ENCODE measurements at regions not wholly inside any gene's neighbourhood (a gene's known extent, or its start where the extent isn't known, plus 50 kb on each side); places are given as distances from the start of the nearest gene placed in this dataset.
"Not testable (repeated sequence)": the region's sequence is repeated elsewhere in the genome, so short reads cannot be mapped to it uniquely, and the experiment has no call there.

DNA sequence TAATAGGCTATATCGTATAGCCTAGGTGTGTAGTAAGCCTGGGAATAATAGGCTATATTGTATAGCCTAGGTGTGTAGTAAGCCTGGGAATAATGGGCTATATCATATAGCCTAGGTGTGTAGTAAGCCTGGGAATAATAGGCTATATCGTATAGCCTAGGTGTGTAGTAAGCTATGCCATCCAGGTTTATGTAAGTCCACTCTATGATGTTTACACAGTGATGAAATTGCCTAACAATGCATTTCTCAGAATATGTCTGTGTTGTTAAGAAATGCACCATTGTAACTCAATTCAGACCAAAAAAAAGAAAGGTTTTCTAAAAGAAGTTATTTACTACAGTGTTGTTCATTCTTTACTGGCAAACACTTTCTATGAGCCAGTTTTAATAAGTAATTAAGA, 1387.2 kb downstream of the STIM2 start:
- DNase-seq: no peak

DNA sequence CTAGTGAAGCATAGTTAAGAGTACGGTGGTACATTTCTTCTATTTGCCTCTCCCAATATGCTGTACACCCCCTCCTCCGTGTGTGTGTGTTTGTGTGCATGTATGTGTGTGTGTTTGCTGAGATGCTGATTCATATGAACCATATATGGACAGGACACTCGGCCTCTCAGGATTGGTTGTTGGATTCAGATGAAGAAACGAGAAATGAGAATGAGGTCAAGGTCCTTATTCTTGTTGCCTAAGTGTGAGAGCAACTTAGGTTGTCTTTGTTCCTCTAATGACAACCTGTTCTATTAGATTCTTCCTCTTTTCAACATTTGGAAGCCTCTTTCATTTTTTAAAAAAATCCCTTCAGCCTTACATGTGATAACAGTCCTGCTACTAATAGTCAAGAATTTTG, 1387.6 kb downstream of the STIM2 start:
- DNase-seq: no peak

DNA sequence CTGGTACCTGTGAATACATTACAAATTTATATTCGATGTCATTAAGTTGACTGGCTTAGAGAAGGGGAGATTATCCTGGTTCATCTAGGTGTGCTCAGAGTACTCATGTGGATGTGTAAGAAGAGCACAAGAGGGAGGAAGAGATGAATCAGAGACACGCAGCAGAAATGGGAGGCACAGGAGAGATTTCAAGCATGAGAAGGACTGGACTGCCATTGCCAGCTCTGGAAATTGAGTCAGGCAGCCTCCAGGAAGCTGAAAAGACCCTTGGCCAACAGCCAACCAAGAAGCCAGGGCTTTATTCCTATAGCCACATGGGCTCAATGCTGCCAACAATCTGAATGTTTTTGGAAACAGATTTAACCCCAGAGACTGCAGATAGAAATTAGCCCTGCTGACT, 1390.0 kb downstream of the STIM2 start:
- DNase-seq: no peak

- DNase-seq: no peak
Measured at GRCh38 chr4:28251831-28252230, 1391.2 kb downstream of the STIM2 start.

- no peak for DNase-seq
Measured at GRCh38 chr4:28254003-28254402, 1393.4 kb downstream of the STIM2 start.

DNA sequence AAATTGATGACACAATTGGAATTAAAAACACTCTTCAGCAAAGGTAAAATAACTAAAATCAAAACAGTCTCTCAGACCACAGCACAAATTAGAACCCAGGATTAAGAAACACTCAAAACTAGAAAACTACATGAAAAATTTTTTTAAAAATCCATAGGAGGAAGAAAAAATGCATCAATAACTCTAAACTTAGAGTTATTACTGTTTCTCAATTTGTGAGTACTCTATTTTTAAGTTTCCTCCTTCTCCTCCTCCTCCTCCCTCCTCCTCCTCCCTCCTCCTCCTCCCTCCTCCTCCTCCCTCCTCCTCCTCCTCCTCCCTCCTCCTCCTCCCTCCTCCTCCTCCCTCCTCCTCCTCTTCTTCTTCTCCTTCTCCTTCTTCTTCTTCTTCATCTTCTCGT, 1395.7 kb downstream of the STIM2 start:
- no peak for DNase-seq

DNA sequence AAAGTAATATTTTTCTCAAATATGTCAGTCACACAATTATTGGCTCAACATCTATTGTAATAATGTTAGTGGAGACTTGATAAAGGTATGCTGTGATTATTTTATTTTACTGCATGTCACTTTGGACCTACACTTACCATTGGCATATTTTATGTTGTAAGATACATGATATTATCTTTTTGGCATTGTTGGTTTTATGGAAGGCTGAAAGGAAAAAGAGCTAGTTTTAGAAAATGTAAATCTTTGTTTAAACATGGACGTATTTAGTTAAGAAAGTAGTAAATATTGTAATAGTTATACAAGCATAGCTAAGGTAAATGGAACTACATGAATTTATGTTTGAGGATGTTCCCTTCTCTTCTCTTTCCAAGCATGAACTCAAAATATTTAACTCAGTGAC, 1399.3 kb downstream of the STIM2 start:
- no peak for DNase-seq

GRCh38 chr4:28267166-28267565, 1406.5 kb downstream of the STIM2 start:
- DNase-seq: no peak

DNA sequence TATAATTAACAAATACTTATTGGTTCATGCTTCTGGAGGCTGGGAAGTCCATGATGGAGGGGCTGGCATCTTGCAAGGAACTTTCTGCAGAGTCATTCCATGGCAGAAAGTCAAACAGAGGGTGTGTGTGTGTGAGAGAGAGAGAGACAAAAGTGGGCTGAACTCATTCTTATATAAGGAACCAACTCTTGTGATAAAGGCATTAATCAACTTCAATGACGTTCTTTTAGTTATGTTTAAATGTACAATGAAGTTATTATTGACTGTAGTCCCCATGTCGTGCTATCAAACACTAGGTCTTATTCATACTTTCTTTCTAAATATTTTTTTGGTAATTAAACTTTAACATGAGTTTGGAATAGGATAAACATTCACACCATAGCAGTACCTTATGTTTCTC, 1408.8 kb downstream of the STIM2 start:
- no peak for DNase-seq

DNA sequence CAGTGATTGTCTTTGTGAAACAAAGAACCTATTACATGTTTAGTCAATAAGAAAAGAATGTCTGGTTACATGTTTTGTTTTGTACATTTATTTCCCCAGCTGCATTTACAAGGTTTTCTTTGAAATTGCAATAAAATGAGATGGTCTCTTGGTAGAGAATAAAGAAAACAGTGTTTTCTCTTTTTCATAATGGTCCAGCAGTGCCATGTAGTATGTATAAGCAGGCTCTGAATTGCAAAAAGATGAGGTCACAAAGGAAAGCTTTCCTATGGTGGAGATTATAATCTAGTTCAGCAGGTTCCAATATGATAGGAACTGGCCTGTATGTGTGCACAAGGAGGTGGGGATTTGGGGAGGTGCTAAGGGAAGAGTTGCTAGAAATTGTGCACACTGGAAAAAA, 1417.3 kb downstream of the STIM2 start:
- DNase-seq: no peak

DNA sequence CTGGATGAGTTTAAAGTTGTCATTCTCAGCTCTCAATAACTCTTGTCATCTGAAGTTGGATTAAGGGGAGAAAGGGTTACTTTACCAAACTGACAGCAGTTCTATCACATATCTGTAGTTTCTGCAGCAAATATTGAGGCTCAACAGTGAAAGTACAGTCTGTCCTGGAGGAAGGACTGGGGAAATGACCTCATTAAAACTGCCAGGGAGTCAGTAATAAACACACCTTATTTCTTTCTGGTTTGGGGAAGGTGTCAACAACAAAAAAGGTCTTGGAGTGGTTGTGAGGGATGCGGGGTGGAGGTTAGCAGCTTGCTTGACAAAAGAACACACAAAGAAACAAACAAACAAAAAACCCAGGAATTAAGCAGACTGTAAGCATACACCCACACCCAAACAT, 1418.0 kb downstream of the STIM2 start:
- DNase-seq: no peak

GRCh38 chr4:28279249-28279648, 1418.6 kb downstream of the STIM2 start:
- no peak for DNase-seq

DNA sequence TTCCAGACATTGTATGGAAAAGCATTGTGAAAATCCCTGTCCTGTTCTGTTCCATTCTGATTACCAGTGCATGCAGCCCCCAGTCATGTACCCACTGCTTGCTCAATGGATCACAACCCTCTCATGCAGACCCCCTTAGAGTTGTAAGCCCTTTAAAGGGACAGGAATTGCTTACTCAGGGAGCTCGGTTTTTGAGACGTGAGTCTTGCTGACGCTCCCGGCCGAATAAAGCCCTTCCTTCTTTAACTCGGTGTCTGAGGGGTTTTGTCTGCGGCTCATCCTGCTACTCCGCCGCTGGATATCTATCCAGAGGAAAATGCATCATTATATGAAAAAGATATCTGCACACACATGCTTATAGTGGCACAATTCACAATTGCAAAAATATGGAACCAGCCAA, 1425.6 kb downstream of the STIM2 start:
- DNase-seq: not testable (repeated sequence)

DNA sequence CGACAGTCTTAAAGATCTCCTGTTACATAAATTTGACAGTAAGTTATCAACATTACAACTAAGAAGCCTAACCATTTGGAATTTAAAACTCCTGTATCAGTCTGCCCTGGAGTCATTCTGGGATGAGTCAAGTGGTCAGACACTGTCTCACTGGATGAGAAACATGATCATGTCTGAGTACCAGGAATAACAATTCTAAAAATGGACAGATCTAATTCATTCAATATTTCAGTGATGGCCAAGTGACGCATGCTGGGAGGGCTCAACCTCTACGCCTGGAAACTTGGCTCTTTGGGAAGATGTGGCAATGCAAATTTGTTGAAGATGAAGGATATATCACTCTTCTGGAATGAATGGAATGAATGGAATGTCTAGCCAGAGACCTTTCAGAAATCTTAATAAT, 1427.2 kb downstream of the STIM2 start:
- DNase-seq: no peak

DNA sequence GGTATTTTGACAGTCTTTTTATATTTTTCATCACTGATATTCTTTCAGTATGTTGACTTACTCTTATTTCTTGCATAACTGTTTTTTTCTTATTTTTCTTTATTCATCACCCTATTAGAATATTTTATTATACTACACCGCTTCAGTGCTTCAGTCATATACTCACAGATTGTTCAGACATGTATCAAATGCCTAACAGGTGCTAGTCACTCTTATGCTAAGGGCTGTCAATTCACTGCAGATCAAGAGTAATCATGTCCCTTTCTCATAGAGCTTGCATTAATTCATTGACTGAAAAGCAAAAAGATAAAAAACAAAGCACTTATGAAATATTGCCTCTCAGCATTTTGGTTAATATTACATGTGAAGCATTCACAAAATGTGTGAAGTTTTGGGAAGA, 1435.6 kb downstream of the STIM2 start:
- no peak for DNase-seq

DNA sequence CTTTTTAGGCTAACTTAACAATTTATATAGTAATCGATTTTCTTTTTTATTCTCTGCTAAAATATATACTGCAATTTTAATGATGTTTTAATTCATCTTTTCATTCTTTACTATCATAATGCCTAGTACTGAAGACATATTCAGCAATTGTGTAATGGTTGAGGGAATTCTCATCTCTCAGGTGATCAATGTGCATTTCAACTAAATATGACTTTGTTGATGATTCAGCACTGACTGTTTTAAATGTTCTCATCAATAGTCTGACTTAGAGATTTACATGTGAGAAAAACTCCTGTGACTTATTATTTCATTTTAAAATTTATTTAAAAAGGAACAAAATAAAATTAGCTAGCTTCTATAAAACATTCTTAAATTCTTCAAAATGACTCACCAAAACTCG, 1450.3 kb downstream of the STIM2 start:
- no peak for DNase-seq

- DNase-seq: not testable (repeated sequence)
Measured at GRCh38 chr4:28312497-28312896, 1451.9 kb downstream of the STIM2 start.

GRCh38 chr4:28313729-28314713, 1453.4 kb downstream of the STIM2 start:
- DNase-seq: no peak

DNA sequence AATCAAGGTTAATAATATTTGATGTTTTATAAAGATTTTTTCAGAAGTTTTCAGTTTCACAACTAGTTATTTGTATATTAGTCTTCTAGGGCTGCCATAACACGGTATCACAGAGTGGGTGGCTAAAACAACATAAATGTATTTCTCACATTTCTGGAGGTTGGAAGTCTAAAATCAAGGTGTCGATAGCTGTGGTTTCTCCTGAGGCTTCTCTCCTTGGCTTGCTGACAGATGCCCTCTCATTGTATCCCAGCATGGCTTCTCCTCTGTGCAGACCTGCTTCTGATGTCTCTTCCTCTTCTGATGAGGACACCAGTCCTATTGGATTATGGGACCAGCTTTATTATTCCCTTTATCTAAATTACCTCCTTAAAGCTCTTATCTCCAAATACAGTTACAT, 1456.6 kb downstream of the STIM2 start:
- no peak for DNase-seq

DNA sequence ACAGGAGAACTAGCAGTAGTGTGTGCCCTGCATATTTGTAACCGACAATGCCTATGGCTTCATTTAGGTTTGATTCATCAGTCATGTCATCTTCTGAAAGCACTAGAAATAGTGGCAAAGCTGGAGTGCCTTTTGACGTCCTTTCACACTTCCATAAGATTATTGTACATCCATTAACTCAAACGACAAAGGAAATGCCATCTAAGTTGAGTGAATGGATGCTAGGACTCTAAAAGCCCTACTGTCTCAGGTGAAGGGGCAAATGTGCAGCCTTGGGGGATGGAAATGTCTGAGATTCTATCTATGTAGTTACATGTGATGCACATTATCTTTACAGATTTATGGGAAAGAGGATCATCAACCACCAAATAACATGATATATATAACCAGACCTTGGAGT, 1473.6 kb downstream of the STIM2 start:
- DNase-seq: no peak

DNA sequence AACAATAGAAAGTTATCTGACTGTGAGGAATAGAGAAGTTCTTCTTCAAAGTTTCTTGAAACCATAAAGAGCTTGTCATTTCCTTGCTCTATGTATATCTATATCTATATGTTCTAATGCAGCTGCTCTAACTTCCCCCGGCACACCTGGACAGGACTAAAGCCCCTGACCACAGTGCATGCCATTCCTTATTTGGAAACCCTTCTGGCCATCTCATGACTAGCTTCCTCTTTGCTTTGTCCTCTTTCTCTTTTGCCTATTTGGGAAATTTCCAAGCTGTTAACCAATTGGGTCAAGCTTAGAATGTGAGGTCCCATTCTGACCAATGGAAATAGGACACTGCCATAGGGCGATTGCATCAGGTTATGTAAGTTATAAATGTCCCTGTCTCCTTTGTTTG, 1481.1 kb downstream of the STIM2 start:
- DNase-seq: no peak

GRCh38 chr4:28350485-28350884, 1489.8 kb downstream of the STIM2 start:
- DNase-seq: no peak

DNA sequence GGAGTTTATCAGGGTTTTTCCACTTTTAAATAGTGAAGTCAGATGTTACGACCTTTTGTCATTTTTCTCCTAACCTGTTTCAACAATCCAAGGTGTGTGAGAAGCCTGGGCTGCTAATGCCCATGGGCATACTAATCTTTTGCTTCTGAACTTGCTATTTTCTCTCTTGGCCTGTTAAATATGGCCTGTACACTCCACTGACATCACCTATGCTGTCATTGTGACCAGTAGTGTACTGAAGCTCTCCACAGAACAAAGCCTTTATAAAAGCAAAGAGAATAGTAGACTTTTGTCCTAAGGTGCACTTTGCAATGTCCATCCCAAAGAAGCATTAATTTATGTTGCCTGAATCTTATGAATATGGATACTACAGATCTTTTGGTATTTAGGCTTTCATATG, 1490.5 kb downstream of the STIM2 start:
- no peak for DNase-seq

GRCh38 chr4:28351826-28352225, 1491.2 kb downstream of the STIM2 start:
- DNase-seq: no peak
